ENCODE measurements at regions not wholly inside any gene's neighbourhood (a gene's known extent, or its start where the extent isn't known, plus 50 kb on each side); places are given as distances from the start of the nearest gene placed in this dataset.

GRCh38 chr12:28938056-28938455 is 211.0 kb upstream of the FAR2 start:
- no peak for DNase-seq (ENCODE audit: low read depth)

GRCh38 chr12:28938581-28939235 is 210.4 kb upstream of the FAR2 start:
- no peak for DNase-seq (ENCODE audit: low read depth)

GRCh38 chr12:28939427-28939826 is 209.7 kb upstream of the FAR2 start:
- DNase-seq (ENCODE audit: low read depth), result peak; percentile 53

DNA sequence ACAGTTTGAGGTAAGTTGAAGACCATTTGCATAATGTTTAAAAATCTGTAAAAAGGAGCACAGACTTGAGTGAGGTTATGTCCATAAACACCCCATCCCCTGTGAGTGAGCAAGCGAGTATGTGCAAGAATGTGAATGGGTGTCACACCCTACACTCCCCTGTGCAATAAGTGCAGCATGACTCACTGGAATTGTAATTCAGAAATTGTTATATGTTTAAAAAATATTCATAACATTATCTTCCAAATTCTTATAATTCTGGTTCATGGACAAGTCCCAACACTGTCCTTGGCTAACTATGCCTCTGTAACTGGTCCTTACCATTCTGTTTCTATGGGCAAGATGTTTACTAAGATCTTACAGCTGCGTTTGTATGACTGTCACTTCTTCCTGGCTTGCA is 207.8 kb upstream of the FAR2 start:
- peak; percentile 38 for DNase-seq (ENCODE audit: low read depth)

GRCh38 chr12:28946361-28946760 is 202.7 kb upstream of the FAR2 start:
- DNase-seq (ENCODE audit: low read depth), result no peak

- no peak for DNase-seq (ENCODE audit: low read depth)
Measured at GRCh38 chr12:28948685-28949084, 200.4 kb upstream of the FAR2 start.

- DNase-seq (ENCODE audit: low read depth), result no peak
Measured at GRCh38 chr12:28949184-28949583, 199.9 kb upstream of the FAR2 start.

DNA sequence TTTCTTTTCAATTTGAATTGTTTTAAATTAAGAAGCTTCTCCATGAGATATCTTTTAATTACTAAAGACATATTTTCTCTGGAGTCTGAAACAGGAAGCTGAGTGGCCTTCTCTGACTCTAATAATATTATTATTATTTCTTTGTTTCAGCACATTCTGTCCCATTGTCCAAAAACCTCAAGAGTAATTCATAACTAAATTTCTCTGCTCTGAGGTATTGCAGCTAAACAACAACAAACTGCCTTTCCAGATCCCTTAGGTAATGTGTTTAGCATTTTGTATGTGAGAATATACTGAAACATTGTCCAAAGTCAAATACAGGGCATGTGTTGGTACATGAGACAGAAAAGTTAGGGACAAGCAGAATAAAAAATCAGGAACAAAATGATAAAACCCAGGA is 199.0 kb upstream of the FAR2 start:
- DNase-seq (ENCODE audit: low read depth), result no peak

- DNase-seq (ENCODE audit: low read depth), result no peak
Measured at GRCh38 chr12:28951935-28952334, 197.1 kb upstream of the FAR2 start.

DNA sequence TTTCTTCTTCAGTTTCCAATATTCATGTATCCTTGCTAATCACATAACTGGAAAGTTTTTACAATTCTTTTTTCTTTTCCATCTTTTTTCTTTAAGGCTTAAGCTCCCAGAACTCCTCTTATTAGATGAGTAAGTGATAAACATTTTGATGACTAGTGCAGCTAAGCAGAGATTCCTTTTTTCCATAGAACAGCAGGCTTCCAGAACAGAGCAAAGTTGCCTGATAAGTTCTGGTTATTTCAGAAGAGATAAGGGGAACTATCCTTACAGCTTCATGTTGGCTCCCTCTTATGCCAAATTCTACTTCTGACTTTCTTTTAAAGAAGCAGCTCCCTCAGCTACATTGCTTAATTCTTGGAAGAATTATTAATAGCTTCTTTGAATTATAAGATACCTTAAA is 194.7 kb upstream of the FAR2 start:
- DNase-seq (ENCODE audit: low read depth), result no peak

GRCh38 chr12:28955491-28955890 is 193.6 kb upstream of the FAR2 start:
- no peak for DNase-seq (ENCODE audit: low read depth)

GRCh38 chr12:28955931-28956330 is 193.1 kb upstream of the FAR2 start:
- no peak for DNase-seq (ENCODE audit: low read depth)

DNA sequence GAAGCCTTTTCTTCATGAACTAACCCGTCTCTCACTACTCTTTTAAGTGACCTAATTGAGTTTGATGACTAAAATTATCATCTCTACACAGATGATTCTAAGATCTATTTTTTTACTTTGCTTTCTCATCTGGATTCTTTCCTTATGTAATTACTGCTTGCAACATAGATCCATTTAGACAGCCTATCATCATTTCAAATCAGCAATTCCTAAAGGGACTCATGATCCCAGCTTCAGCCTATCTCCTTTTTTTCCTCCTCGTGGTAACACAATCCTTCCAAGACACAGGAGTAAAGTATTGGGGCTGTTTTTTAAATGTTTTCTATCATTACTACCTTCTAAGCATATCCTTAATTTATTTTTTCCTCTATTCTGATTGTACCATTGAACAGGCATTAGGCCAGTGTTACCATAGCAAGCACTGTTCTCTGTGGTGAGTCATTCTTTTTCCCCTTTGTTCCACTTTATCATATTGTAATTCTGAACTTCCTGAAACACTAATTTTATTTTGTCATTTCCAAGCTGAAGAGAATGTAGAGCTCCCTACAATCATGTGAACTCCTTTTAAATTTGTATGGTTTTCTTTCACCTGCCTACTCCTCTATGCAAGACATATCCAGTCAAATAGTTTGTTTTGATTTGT is 190.4 kb upstream of the FAR2 start:
- DNase-seq (ENCODE audit: low read depth), result peak; percentile 39

DNA sequence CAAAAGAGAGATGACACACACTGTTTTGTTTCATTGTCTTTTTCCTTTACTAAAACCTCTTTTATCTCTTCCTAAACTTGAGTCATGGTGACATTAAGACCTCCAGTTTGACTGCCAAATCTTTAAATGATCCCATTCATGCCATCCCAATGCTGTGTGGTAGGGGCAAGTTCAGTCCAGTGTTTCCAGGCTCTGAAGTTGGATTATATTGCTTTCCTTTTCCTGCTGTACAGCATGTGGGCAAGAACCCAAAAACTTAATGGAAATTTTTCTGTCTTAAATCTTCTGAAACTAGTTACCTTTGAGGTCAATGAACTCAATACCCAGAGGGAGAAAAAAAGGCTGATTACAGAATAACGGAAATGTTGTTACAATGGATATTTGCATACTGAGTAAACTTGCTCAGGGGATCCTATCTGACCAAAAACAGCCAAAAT is 187.1 kb upstream of the FAR2 start:
- peak; percentile 6 for DNase-seq (ENCODE audit: low read depth)

DNA sequence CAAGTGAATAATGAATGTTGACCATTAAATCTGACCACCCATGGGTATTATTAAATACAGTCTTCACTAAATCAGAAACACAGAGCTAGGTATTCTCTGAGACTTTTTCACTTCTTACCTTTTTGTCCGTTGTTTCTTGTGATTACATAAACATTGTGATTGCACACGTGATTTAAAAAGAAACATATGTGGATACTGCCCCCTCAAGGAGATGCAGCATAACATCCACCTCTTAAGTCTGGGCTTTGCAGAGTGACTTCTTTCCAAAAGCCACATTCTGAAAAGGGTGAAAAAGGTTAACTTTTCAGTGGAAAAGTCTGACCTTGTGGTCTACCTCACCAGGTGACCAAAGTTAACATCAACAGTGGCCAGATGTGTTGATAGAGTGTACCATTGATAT is 185.5 kb upstream of the FAR2 start:
- peak; percentile 51 for DNase-seq (ENCODE audit: low read depth)

- DNase-seq (ENCODE audit: low read depth), result no peak
Measured at GRCh38 chr12:28966046-28966780, 182.9 kb upstream of the FAR2 start.

GRCh38 chr12:28967426-28967825 is 181.7 kb upstream of the FAR2 start:
- DNase-seq (ENCODE audit: low read depth), result no peak

DNA sequence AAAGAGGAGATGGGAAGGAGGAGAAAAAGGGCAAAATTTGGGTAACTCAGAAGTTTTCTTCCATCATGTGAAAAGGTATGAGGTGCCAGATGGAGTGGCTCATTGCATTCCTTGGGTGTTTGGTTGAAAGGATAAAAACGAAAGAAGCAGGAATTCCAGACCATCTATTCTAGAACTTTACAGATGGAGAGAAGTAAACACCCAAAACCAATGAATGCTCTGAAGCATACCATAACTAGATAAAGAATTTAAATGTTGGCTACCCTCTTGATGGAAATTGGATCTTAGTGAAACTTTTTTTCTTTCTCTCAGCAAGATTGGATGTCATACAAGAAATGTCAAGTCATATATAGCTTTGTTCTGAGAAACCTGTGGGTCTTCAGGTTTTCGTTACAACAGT is 175.6 kb upstream of the FAR2 start:
- DNase-seq (ENCODE audit: low read depth), result peak; percentile 39

DNA sequence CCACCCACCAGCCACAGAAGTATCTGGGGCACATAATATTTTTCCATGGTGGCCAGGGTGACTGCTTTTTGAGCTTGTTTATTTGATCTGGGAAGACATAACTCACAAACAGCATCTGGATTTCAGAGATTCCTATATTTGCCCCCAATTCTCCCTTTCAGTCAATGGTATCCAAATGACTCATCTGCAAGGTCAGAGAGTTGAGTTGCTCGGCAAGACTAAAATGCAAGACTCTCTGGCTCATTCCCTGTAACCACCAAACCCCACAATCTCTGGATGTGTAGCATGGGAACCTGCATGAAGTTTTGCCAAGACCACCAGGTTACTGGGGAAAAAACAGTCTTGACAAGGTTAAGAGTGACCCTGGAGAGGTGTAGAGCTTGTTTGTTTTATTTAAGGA is 174.9 kb upstream of the FAR2 start:
- DNase-seq (ENCODE audit: low read depth), result peak; percentile 70

GRCh38 chr12:28974883-28975282 is 174.2 kb upstream of the FAR2 start:
- DNase-seq (ENCODE audit: low read depth), result no peak

DNA sequence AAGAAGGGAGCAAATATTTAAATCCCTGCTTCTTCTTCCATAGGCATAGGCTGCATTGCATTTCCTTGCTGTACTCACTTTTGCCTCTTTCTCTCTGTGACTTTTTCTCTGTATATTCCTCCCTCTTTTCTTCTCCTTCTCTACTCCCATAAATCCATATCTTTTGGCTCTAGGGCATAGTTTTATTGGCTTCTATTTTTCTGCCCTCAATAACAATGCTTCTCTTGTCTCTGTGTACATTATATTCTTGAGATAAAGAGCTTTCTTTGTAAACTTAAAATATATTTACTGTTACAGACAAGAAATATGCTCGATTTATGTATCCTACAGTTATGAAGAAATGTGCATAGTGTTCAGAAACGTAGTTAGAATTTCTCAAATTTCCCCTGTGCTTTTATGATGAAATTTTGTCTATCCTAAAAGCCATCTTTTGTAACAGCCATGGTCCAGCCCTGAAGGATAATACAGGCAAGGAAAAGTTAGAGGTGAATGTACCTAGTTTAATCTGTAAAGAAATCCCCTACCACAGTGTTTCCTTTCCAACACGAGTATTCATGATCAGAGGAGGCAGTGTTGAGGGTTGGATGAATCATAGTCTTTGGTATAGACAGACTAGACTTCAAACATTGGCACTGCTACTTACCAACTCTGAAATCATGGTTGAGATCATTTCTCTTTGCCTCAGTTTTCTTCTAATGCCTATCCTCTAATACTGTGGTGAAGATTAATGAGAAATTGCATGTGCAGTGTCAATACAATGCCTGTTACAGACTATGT is 173.3 kb upstream of the FAR2 start:
- DNase-seq (ENCODE audit: low read depth), result no peak

DNA sequence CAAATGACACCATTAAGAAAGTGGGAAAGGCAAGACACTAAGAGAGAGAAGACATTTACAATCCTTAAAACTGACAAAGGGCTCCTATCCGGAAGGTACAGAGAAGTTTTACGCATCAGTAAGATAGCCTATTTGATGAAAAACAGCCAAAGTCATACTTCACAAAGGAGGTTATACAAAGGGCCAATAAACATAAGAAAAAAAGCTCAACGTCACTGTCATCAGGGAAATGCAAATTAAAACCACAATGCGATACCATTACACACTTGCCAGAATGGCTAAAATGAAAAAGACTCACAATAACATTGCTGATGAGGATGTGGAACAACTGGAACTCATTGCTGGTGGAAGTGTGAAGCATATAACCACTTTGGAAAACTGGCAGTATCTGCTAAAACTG is 168.6 kb upstream of the FAR2 start:
- no peak for DNase-seq (ENCODE audit: low read depth)
